ENCODE measurements at regions not wholly inside any gene's neighbourhood (a gene's known extent, or its start where the extent isn't known, plus 50 kb on each side); places are given as distances from the start of the nearest gene placed in this dataset.

DNA sequence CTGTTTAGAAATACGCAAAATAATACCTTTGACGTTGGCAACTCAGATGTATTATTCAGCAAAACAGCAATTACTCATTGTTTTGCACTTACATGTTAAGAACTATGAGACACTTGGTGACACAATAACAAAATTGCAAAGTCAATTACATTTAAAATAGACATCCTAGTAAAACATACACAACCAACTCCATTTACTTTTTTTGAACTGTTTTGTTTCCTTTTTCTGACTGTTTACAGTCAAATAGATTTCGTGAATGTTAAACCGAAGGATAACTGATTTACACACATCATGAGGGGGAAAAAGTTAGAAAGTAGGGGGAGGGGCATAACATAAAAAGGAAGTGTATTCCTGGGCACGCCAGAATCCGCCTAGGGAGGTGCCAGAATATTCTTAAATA is 220.1 kb downstream of the MEF2C start:
- TF ChIP-seq CTCF (IDR thresholded peaks at IDR 0.05 in 2 of 3, conservative IDR thresholded peaks at IDR 0.05 in 1 of 3; ENCODE audit: control insufficient read depth in 2 of 3, extremely low read depth in 1 of 3, insufficient read depth in 1 of 3, low read depth in 3 of 3, low read length in 3 of 3) (no peak), MXI1 (IDR thresholded peaks at IDR 0.05; ENCODE audit: low read depth, low read length) (no peak), KAT2A (conservative IDR thresholded peaks at IDR 0.05; ENCODE audit: control insufficient read depth, low read depth, low read length) (no peak), HDAC6 (IDR thresholded peaks at IDR 0.05; ENCODE audit: unreplicated experiment) (no peak)

Data from GM12878 (cell line).